Ectodermal cell (in vitro differentiated cells): ENCODE measurements at regions not wholly inside any gene's neighbourhood (a gene's known extent, or its start where the extent isn't known, plus 50 kb on each side); places are given as distances from the start of the nearest gene placed in this dataset.
"Not testable (repeated sequence)": the region's sequence is repeated elsewhere in the genome, so short reads cannot be mapped to it uniquely, and the experiment has no call there.

Experiments used
- H3K27ac ChIP-seq: 2 replicates; pipeline ENCODE4 v1.7.0; 2013; ENCODE audit warnings: mild to moderate bottlenecking, low read depth, low read length; ENCODE audit not compliant: insufficient read depth, poor library complexity, severe bottlenecking
- H3K27me3 ChIP-seq: 2 replicates; pipeline ENCODE4 v1.7.0; 2013; ENCODE audit warnings: mild to moderate bottlenecking, low read length; ENCODE audit not compliant: insufficient read depth, control insufficient read depth, poor library complexity, severe bottlenecking
- H3K36me3 ChIP-seq: one replicate; pipeline ENCODE4 v1.7.0; 2013; ENCODE audit warnings: low read length; ENCODE audit not compliant: control insufficient read depth, insufficient read depth
- H3K4me1 ChIP-seq: one replicate; pipeline ENCODE4 v1.7.0; 2013; ENCODE audit warnings: low read length; ENCODE audit not compliant: control insufficient read depth, insufficient read depth
- H3K4me3 ChIP-seq: 2 replicates; pipeline ENCODE4 v1.7.0; 2013; ENCODE audit warnings: low read depth, low read length, control low read depth; ENCODE audit not compliant: insufficient read depth
- H3K9me3 ChIP-seq: 2 replicates; pipeline ENCODE4 v1.7.0; 2013; ENCODE audit warnings: mild to moderate bottlenecking, low read length, moderate library complexity; ENCODE audit not compliant: control insufficient read depth
- WGBS, 2 experiments: methylation state at CpG; one replicate each; pipeline ENCODE4 v1.1.7; 2013; ENCODE audit warnings: missing lambda C conversion rate in 2 of 2; 5-methylcytosine and 5-hydroxymethylcytosine counted together

DNA sequence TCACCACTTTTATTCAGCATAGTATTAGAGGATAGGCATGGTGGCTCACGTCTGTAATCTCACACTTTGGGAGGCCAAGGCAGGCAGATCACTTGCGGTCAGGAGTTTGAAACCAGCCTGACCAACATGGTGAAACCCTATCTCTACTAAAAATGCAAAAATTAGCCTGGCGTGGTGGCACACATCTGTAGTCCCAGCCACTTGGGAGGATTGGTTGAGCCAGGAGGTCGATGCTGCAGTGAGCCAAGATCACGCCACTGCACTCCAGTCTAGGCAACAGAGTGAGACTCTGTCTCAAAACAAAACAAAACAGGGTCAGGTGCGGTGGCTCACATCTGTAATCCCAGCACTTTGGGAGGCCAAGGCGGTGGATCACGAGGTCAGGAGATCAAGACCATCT lies 190.3 kb upstream of the SFSWAP start:
- not testable (repeated sequence) for H3K9me3 ChIP-seq, H3K27ac ChIP-seq, H3K4me1 ChIP-seq, H3K4me3 ChIP-seq, H3K27me3 ChIP-seq, H3K36me3 ChIP-seq
- 90 to 97% methylated on average over 8 of the region's 8 CpGs for WGBS, 2 experiments

DNA sequence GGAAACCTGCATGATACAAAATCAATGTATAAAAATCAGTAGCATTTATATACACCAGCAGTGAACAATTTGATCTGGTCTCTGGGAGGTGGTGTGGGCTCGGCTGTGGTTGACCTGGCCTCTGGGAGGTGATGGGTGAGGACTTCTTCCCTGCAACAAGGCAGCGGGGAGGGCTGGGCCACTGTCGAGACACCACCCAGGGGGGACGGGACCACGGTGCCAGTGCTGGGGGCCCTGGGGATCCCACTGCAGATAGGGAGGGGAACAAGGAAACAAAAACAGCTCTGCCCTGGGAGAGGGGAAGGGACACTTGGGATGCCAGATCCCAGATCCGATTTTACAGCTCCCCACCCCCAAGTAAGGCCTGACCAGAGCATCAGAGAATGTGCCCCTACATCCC lies 189.6 kb upstream of the SFSWAP start:
- H3K27ac ChIP-seq, result no peak overlapping the region
- no peaks in the 10 kb centered on the region for H3K36me3 ChIP-seq
- 92 to 97% methylated on average over 6 of the region's 6 CpGs for WGBS, 2 experiments
- H3K4me3 ChIP-seq, result no peak overlapping the region
- peaks cover 3% of the 10 kb centered on the region for H3K9me3 ChIP-seq
- H3K27me3 ChIP-seq, result no peaks in the 10 kb centered on the region
- no peaks in the 10 kb centered on the region for H3K4me1 ChIP-seq

DNA sequence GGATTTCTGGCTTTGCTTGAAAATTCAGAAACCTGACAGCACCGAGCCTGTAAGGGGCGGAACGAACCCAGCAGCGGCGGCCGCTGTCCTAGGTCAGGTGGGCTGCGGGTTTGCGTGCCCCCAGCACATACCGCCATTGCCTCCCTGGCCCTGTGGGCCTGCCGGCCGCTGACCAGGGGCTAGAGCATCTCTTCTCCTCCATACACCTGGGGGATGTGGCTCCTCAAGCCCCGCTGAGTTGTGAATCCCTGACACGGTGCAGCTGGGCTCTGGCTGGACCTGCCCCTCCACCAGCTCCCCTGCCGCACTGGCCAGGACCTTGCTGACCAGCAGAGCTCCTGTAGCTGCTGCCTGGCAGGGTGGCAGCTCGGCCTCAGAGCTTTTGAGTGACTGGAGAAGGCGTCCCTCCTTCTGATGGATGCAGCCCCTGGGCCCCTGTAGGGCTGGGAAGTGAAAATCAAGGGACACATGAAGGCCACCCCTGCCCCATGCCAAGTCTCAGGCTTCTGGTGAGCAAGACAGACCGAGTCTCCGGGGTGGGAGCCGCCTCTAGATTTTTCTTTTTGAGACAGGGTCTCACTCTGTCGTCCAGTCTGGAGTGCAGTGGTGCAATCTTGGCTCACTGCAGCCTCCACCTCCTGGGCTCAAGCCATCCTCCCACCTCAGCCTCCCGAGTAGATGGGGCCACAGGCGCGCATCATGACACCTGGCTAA lies 184.9 kb upstream of the SFSWAP start:
- 90 to 92% methylated on average over 23 of the region's 23 CpGs for WGBS, 2 experiments

DNA sequence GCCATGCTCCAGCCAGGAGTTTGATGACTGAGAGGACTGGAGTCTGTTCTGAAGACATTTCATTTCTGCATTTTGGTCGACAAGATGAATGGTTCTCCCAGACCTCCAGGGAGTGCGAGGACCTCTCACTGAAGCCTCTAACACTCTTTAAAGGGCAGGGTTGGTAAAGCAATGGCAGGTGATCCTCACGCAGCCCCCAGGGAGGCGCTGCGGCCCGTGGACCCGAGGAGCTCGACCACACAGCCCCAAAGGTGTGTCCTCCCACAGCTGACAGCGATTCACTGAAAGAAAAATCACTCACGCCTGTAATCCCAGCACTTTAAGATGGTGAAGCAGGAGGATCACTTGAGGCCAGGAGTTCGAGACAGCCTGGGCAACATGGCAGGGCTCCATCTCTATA lies 183.8 kb upstream of the SFSWAP start:
- no peak overlapping the region for H3K4me3 ChIP-seq
- WGBS, 2 experiments, result 80 to 82% methylated on average over 11 of the region's 11 CpGs
- H3K27me3 ChIP-seq, result no peaks in the 10 kb centered on the region

More for the DNA sequence above, 184.9 kb upstream of the SFSWAP start:
- Histone ChIP-seq H3K27ac (no peak overlapping the region), H3K4me1 (no peaks in the 10 kb centered on the region), H3K9me3 (no peaks in the 10 kb centered on the region), H3K36me3 (no peaks in the 10 kb centered on the region), H3K27me3 (no peaks in the 10 kb centered on the region), H3K4me3 (no peak overlapping the region)

DNA sequence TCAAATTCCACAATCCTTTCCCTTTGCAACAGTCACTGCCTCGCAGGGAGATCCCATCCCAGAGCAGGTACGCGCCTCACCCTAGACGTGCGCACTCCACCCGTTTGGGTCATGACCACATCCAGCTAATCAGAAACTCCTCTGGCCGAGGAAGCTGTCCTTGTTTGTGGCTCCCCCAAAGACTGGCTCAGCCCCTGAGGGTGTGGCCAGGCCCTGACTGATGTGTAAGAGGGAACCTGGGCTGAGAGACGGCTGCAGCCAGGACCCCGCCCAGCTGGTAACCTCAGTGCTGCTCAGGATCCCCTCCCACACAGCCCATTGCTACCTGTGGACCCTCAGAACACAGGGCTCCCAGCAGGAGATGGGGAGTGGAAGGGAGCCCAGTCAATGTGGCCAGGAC lies 183.2 kb upstream of the SFSWAP start:
- Histone ChIP-seq H3K4me3 (no peak overlapping the region), H3K36me3 (no peaks in the 10 kb centered on the region), H3K27ac (no peak overlapping the region), H3K4me1 (no peaks in the 10 kb centered on the region), H3K9me3 (no peaks in the 10 kb centered on the region), H3K27me3 (no peaks in the 10 kb centered on the region)
- 85 to 88% methylated on average over 9 of the region's 9 CpGs for WGBS, 2 experiments

More for the DNA sequence above, 183.8 kb upstream of the SFSWAP start:
- Histone ChIP-seq H3K9me3 (no peaks in the 10 kb centered on the region), H3K4me1 (no peaks in the 10 kb centered on the region), H3K27ac (no peak overlapping the region), H3K36me3 (no peaks in the 10 kb centered on the region)

DNA sequence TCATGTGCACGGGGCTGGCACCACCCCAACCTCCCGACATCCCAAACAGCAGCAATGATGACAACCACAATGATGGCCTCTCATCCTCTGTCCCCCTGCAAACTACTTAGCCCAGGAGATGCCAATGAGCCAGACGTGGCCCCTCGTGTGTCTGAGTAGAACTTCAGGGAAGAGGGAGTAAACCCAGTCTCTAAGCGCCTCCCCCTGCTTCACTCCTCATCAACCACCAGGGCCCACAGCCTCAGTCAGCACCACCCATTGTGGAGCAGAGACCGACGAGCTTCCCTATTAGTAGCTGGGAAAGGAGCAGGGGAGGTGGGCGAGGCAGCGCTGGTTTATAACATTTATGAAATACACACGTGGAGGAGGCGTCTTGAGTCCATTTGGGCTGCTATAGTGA lies 182.7 kb upstream of the SFSWAP start:
- no peak overlapping the region for H3K4me3 ChIP-seq
- H3K4me1 ChIP-seq, result no peaks in the 10 kb centered on the region
- no peaks in the 10 kb centered on the region for H3K9me3 ChIP-seq
- no peaks in the 10 kb centered on the region for H3K27me3 ChIP-seq
- no peak overlapping the region for H3K27ac ChIP-seq
- H3K36me3 ChIP-seq, result no peaks in the 10 kb centered on the region
- WGBS, 2 experiments, result 89 to 91% methylated on average over 10 to 11 of the region's 11 CpGs

DNA sequence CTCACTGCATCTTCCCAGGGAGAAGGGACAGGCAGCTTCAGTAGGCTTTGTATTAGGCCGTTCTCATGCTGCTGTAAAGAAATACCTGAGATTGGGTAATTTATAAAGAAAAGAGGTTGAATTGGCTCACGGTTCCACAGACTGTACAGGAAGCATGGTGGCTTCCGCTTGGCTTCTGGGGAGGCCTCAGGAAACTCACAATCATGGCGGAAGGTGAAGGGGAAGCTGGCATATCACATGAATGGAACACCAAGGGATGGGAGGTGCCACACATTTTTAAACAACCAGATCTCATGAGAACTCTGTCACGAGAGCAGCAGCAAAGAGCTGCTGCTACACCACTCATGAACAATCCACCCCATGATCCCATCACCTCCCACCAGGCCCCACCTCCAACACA lies 182.2 kb upstream of the SFSWAP start:
- Histone ChIP-seq H3K27me3 (no peaks in the 10 kb centered on the region), H3K36me3 (no peaks in the 10 kb centered on the region), H3K27ac (no peak overlapping the region), H3K4me1 (no peaks in the 10 kb centered on the region), H3K4me3 (no peak overlapping the region), H3K9me3 (no peaks in the 10 kb centered on the region)
- 94% methylated on average over 5 of the region's 5 CpGs for WGBS, 2 experiments

DNA sequence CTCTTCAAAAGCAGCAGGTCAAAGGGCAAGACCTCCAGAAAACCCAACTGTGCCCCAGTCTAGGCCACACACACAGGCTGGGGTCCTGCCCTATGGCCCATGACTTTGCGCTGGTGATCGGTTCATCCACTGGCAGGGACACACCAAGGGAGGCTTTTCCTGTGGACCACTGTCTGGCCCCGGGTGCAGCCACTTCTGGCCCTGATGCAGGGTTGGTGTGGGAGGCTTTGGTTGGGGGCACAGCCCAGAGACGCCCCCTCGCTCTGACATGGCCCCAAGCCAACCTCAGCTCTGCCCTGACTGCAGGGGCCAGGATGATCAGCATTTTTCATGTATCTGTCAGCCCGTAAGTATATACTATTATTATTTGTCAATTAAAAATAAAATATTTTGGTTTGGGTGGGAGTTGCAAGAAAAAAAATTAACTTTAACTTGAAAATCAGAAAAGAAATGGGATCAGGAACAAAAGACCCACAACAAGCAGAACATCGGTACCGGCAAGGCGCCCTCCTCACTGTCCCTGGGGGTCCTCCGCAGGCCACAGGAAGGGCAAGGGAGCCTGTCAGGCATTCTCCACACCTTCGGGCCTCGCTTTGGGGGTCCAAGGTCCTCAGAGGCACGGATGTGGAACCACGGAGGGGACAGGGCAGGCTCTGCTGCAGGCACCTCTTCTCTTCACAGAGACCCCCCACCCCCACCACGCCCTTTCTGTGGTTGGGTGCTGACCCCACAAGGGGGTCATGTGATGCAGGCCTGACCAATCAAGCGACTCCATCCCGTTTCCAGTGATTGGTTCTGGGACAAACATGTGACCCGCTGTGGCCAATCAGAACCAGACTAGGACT lies 181.5 kb upstream of the SFSWAP start:
- no peak overlapping the region for H3K4me3 ChIP-seq
- H3K4me1 ChIP-seq, result no peaks in the 10 kb centered on the region
- no peak overlapping the region for H3K27ac ChIP-seq
- H3K36me3 ChIP-seq, result no peaks in the 10 kb centered on the region
- no peaks in the 10 kb centered on the region for H3K27me3 ChIP-seq
- 95% methylated on average over 17 to 18 of the region's 18 CpGs for WGBS, 2 experiments
- no peaks in the 10 kb centered on the region for H3K9me3 ChIP-seq

DNA sequence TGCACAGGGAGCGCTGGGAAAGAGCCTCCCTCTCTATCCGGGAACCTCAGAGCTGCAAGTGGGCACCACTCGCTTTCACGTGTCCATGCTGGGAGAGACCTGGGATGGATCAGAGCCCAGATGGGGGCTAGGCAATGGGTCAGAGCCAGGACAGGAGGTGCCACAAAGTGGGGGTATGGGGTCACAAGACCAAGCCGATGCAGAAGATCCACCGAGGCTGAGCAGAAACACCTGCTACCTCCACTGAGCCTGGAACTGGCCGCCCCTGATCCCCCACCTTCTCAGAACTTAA lies 180.9 kb upstream of the SFSWAP start:
- Histone ChIP-seq H3K36me3 (no peaks in the 10 kb centered on the region), H3K4me1 (no peaks in the 10 kb centered on the region), H3K4me3 (no peak overlapping the region), H3K9me3 (no peaks in the 10 kb centered on the region), H3K27ac (no peak overlapping the region), H3K27me3 (no peaks in the 10 kb centered on the region)
- WGBS, 2 experiments, result 90 to 93% methylated on average over 7 of the region's 7 CpGs

DNA sequence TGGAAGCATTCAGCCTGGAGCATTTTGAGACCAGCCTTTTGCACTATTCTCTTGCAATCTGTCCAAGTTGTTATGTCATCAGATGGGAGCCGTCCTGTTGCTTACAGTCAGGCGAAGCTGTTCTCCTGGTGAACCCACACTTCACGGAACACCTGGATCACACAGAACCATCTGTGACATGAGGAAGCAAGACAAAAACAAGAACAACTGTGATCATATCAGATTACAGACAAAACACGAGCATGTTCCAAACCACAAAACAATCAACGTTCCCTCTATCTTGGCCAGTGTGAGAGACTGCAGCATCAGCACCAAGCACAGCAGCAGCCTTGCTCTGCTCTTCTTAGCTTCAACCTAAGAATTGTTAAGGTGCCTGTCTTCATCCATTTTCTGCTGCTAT lies 180.5 kb upstream of the SFSWAP start:
- 90 to 97% methylated on average over 5 of the region's 5 CpGs for WGBS, 2 experiments
- no peaks in the 10 kb centered on the region for H3K36me3 ChIP-seq
- H3K9me3 ChIP-seq, result no peaks in the 10 kb centered on the region
- H3K27me3 ChIP-seq, result no peaks in the 10 kb centered on the region
- H3K27ac ChIP-seq, result no peak overlapping the region
- no peak overlapping the region for H3K4me3 ChIP-seq
- H3K4me1 ChIP-seq, result no peaks in the 10 kb centered on the region
